SU-DHL-6 (cell line): ENCODE measurements at regions not wholly inside any gene's neighbourhood (a gene's known extent, or its start where the extent isn't known, plus 50 kb on each side); places are given as distances from the start of the nearest gene placed in this dataset.

Experiments used
- CTCF ChIP-seq: fragments of 200-600 bp; sonication (generic); IDR thresholded peaks from one replicate; pipeline ENCODE4 v1.5.1; 2017; ENCODE audit warnings: antibody characterized with exemption, mild to moderate bottlenecking, low read length, moderate library complexity; ENCODE audit not compliant: insufficient read depth, poor library complexity, severe bottlenecking
- EZH2phosphoT487 ChIP-seq: fragments of 200-600 bp; sonication (generic), shearing (Covaris generic); conservative IDR thresholded peaks from 2 replicates; pipeline ENCODE4 v1.6.1; 2018; ENCODE audit warnings: mild to moderate bottlenecking, antibody characterized with exemption, low read length, moderate library complexity, mixed read lengths

GRCh38 chr1:99548943-99549605 lies 96.8 kb upstream of the PALMD start:
- TF ChIP-seq CTCF (no peak), EZH2phosphoT487 (no peak)
